GM12892 (cell line): ENCODE measurements at regions not wholly inside any gene's neighbourhood (a gene's known extent, or its start where the extent isn't known, plus 50 kb on each side); places are given as distances from the start of the nearest gene placed in this dataset.
"Not testable (repeated sequence)": the region's sequence is repeated elsewhere in the genome, so short reads cannot be mapped to it uniquely, and the experiment has no call there.

Experiments used
- DNase-seq: peaks from one replicate; pipeline ENCODE4 v3.0.0; 2011; ENCODE audit not compliant: insufficient read length
- FAIRE-seq: peaks from 2 replicates; lab custom pipeline; 2011; peaks lifted over from hg19 to GRCh38; lab: Jason Lieb, UNC
- POLR2A ChIP-seq: IDR thresholded peaks from 2 replicates; pipeline ENCODE4 v1.6.1; 2011; ENCODE audit warnings: low read depth, low read length, control low read depth
- POLR2AphosphoS5 ChIP-seq: IDR thresholded peaks from 2 replicates; pipeline ENCODE4 v1.6.1; 2011; ENCODE audit warnings: low read depth, low read length, control low read depth
- TAF1 ChIP-seq: IDR thresholded peaks from 2 replicates; pipeline ENCODE4 v1.6.1; 2011; ENCODE audit warnings: low read depth, mild to moderate bottlenecking, control low read depth, low read length, borderline replicate concordance

- FAIRE-seq (no peak), DNase-seq (no peak)
- TF ChIP-seq TAF1 (no peak), POLR2A (no peak), POLR2AphosphoS5 (no peak)
Observed at GRCh38 chr18:1528447-1528846, 623.8 kb downstream of the ADCYAP1 start.

GRCh38 chr18:1528964-1529509 lies 624.4 kb downstream of the ADCYAP1 start:
- FAIRE-seq, result no peak
- TF ChIP-seq TAF1 (no peak), POLR2A (no peak)
- no peak for DNase-seq

- FAIRE-seq (no peak), DNase-seq (no peak)
- no peak for TF ChIP-seq POLR2AphosphoS5
- TF ChIP-seq TAF1, result no peak
- no peak for TF ChIP-seq POLR2A
Observed at GRCh38 chr18:1530650-1531049, 626.0 kb downstream of the ADCYAP1 start.

GRCh38 chr18:1539276-1539675 lies 634.6 kb downstream of the ADCYAP1 start:
- DNase-seq (no peak), FAIRE-seq (no peak)
- TF ChIP-seq POLR2A, result no peak
- no peak for TF ChIP-seq POLR2AphosphoS5
- no peak for TF ChIP-seq TAF1

- no peak for TF ChIP-seq TAF1
- no peak for TF ChIP-seq POLR2AphosphoS5
- no peak for TF ChIP-seq POLR2A
- FAIRE-seq, result no peak
- DNase-seq, result no peak
Observed at GRCh38 chr18:1541478-1541877, 636.8 kb downstream of the ADCYAP1 start.

DNA sequence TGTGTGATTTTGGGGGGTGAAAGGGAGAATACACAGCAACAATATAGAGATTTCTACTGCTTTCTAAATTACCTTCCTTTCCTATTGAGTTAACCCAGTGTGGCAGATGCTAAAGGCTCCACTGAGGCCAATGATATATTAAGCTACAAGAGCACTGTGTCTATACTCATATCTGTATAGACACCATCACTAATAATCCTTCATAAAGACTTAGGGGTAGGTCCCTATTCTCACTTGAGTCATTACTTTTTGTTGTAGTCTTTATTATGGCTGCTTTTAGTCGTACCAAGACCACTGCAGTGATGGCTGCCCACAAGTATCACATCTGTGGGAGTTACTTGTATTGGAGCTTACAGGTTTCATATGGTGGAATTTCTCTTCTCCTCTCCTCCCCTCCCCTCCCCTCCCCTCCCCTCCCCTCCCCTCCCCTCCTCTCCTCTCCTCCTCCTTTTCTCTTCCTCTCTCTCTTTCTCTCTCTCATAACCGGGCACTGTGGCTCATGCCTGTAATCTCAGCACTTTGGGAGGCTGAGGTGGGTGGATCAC lies 637.6 kb downstream of the ADCYAP1 start:
- TF ChIP-seq TAF1 (no peak), POLR2AphosphoS5 (no peak), POLR2A (no peak)
- no peak for FAIRE-seq

GRCh38 chr18:1544016-1544415 lies 639.3 kb downstream of the ADCYAP1 start:
- DNase-seq (no peak), FAIRE-seq (no peak)
- TF ChIP-seq POLR2AphosphoS5 (no peak), POLR2A (no peak), TAF1 (no peak)

More for the DNA sequence above, 637.6 kb downstream of the ADCYAP1 start:
- no peak for DNase-seq

GRCh38 chr18:1557711-1558110 lies 653.0 kb downstream of the ADCYAP1 start:
- not testable (repeated sequence) for FAIRE-seq, DNase-seq

DNA sequence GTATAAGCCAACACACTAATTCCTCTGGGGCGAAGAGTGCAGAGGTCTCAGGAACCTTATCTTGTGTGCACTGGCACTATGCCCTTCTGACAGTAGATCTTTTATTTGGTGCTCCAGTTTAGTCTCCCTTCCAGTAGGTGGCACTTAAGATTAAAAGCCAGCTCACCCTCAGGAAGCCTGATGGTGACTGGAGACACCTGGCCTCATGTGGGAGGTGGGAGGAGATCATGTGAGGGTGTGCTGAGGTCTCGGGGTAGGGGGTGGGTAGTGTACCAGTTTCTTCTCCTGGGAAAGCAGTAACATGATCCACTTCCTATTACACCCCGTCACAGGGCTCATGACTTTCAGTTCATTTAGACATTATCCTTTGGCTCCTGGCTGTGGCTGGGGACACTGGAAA lies 654.9 kb downstream of the ADCYAP1 start:
- no peak for TF ChIP-seq POLR2AphosphoS5

DNA sequence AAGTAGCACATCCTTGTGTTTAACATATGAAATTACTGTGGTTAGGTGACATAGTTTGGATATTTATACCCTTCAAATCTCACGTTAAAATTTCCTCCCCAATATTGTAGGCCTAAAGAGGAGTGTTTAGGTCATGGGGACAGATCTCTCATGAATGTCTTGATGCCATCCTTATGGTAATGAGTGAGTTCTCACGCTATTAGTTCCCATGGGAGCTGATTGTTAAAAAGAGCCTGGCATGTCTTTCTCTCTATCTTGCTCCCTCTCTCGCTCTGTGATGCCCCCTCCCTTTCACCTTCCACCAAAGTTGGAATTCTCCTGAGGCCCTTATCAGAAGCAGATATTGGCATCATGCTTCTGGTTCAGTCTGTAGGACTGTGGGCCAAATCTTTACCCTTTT lies 660.1 kb downstream of the ADCYAP1 start:
- DNase-seq (no peak), FAIRE-seq (no peak)

More for the DNA sequence above, 654.9 kb downstream of the ADCYAP1 start:
- no peak for FAIRE-seq
- DNase-seq, result no peak

DNA sequence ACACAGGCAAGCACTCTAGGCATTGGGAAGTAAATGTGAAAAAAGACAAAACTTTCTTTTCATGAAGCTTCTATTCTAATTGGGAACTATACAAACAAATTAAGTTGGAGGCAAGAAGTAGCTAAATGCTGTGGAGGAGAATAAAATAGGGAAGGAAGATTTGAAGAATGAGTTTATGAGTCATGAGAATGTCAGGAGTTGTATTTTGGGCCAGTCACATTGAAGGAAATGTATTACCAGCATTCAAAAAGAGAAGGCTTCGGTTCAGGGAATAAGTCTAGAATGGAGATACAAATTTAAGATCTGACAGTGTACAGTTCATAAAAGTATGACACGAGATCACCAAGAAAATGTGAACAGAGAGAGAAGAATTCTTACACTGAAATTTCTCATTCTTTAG lies 666.5 kb downstream of the ADCYAP1 start:
- TF ChIP-seq POLR2AphosphoS5 (no peak), TAF1 (no peak), POLR2A (no peak)
- DNase-seq, result no peak
- no peak for FAIRE-seq

More for the DNA sequence above, 660.1 kb downstream of the ADCYAP1 start:
- TF ChIP-seq TAF1 (no peak), POLR2AphosphoS5 (no peak), POLR2A (no peak)

DNA sequence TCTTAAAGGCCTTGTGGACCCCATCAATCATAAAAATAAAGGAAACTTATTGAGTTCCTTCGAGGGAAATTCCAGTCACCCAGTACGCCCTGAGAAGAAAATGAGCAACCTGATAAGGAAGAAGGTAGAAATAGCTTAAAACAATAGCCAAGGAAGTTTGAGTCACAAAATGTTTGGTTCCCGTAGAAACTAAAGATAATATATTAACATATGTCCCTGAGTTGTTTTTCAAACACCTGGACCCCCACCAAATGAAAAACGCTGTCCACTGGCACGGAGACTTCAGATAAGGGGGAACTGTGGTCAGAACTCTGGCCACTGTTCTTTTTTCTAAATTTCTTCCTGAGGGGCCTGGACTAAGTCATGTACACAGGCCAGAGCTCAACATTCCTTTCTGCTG lies 669.1 kb downstream of the ADCYAP1 start:
- FAIRE-seq, result no peak
- TF ChIP-seq POLR2A (no peak), POLR2AphosphoS5 (no peak), TAF1 (no peak)
- DNase-seq, result no peak
